Tibial artery (tissue), 4 donors: ENCODE measurements at regions not wholly inside any gene's neighbourhood (a gene's known extent, or its start where the extent isn't known, plus 50 kb on each side); places are given as distances from the start of the nearest gene placed in this dataset.

Source experiments
- DNase-seq, 2 donors: peaks; one replicate each; pipeline ENCODE4 v3.0.0-alpha.2; 2019
- H3K27ac ChIP-seq, 2 donors: fragments of 200-600 bp; sonication (generic) in 1 of 2; 1 replicate in 1 of 2; 2 replicates in 1 of 2; pipeline ENCODE4 v1.5.1; 2018 to 2019; ENCODE audit warnings: mild to moderate bottlenecking in 1 of 2
- H3K27me3 ChIP-seq, 2 donors: fragments of 200-600 bp; sonication (generic) in 1 of 2; one replicate each; pipeline versions ENCODE4 v1.5.1 to v1.6.0; 2016 to 2019
- H3K36me3 ChIP-seq, 3 donors: fragments of 200-600 bp; sonication (generic) in 2 of 3; one replicate each; pipeline ENCODE4 v1.5.1; 2016 to 2019; ENCODE audit warnings: mild to moderate bottlenecking in 2 of 3
- H3K4me1 ChIP-seq, 4 donors: fragments of 200-600 bp; sonication (generic) in 2 of 4; 1 replicate in 3 of 4; 2 replicates in 1 of 4; pipeline ENCODE4 v1.5.1; 2016 to 2019
- H3K4me3 ChIP-seq, 2 donors: fragments of 200-600 bp; sonication (generic) in 1 of 2; 1 replicate in 1 of 2; 2 replicates in 1 of 2; pipeline ENCODE4 v1.5.1; 2018 to 2019; ENCODE audit warnings: mild to moderate bottlenecking in 2 of 2
- H3K9me3 ChIP-seq, 3 donors: fragments of 200-600 bp; sonication (generic) in 1 of 3; one replicate each; pipeline ENCODE4 v1.5.1; 2016 to 2019
- CTCF ChIP-seq, 2 experiments: fragments of 200-600 bp in 1 of 2; fragments of 450-650 bp in 1 of 2; IDR thresholded peaks; one replicate each; pipeline ENCODE4 v1.5.1; 2017 to 2019; ENCODE audit warnings: antibody characterized with exemption in 2 of 2, mild to moderate bottlenecking in 1 of 2, moderate library complexity in 1 of 2
- intact Hi-C: fragments of 100-400 bp; cut with DNase I; formaldehyde crosslinking; loops from one replicate; pipeline ENCODE4 v1.15.0; 2023; ENCODE audit warnings: low total_unique reads

GRCh38 chr16:26189536-26189935, 497.8 kb downstream of the HS3ST4 start:
- Histone ChIP-seq H3K4me1 (no peaks in the 10 kb centered on the region), H3K27me3 (no peaks in the 10 kb centered on the region), H3K27ac (no peak overlapping the region), H3K9me3 (peaks cover 0 to 4% (median 0%) of the 10 kb centered on the region in 3 donors), H3K36me3 (no peaks in the 10 kb centered on the region), H3K4me3 (no peak overlapping the region)
- no peak for DNase-seq
- intact Hi-C loops: no loop called here
- TF ChIP-seq CTCF (IDR thresholded peaks at IDR 0.05): no peak

DNA sequence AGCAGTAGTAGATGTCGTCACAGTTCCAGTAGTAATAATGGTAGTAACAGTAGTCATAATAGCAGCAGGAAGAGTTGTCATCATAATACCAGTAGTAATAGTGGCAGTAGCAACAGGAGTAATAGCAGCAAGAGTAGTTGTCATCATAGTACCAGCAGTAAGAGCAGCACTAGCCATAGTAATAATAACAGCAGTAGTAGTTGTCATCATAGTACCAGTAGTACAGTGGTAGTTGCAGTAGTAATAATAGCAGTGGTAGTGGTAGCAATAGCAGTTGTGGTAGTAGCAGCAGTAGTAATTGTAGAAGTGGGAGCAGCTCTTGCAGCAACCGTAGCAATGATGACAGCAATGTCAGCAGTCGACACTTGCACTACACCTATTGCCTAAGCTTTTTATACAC, 502.8 kb downstream of the HS3ST4 start:
- Histone ChIP-seq H3K36me3 (no peaks in the 10 kb centered on the region), H3K27ac (no peak overlapping the region), H3K27me3 (no peaks in the 10 kb centered on the region), H3K4me1 (no peaks in the 10 kb centered on the region), H3K9me3 (peaks cover 0 to 4% (median 0%) of the 10 kb centered on the region in 3 donors), H3K4me3 (no peak overlapping the region)
- intact Hi-C loops: no loop called here
- DNase-seq: no peak
- TF ChIP-seq CTCF (IDR thresholded peaks at IDR 0.05): no peak

DNA sequence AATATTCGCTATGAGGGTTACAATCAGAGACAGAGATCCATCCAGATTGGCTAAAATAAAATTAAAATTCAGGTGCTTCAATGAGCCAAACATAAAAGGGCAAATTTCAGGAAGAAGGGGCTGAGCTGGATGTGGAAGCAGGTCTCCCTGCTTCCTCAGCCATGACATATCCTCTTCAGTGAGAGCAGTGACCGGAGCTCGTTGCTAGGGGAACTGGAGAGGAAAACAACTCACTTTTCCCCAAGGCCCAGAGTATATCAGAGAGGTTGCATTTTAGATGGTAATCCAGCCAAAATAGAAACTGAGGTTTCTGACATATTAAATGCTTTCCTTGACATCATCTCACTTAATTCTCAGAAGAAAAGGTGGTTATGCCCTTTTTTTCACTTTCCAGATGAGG, 503.5 kb downstream of the HS3ST4 start:
- Histone ChIP-seq H3K4me3 (no peak overlapping the region), H3K36me3 (no peaks in the 10 kb centered on the region), H3K9me3 (peaks cover 0 to 4% (median 0%) of the 10 kb centered on the region in 3 donors), H3K4me1 (no peaks in the 10 kb centered on the region), H3K27me3 (no peaks in the 10 kb centered on the region), H3K27ac (no peak overlapping the region)
- TF ChIP-seq CTCF (IDR thresholded peaks at IDR 0.05): no peak
- intact Hi-C loops: no loop called here
- no peak for DNase-seq

- no peaks in the 10 kb centered on the region for H3K36me3 ChIP-seq
- H3K9me3 ChIP-seq: peaks cover 0 to 4% (median 0%) of the 10 kb centered on the region in 3 donors
- H3K4me1 ChIP-seq: no peaks in the 10 kb centered on the region
- H3K27ac ChIP-seq: no peak overlapping the region
- H3K4me3 ChIP-seq: no peak overlapping the region
- intact Hi-C loops: no loop called here
- TF ChIP-seq CTCF (IDR thresholded peaks at IDR 0.05): no peak
- DNase-seq: no peak
- no peaks in the 10 kb centered on the region for H3K27me3 ChIP-seq
These were observed 504.6 kb downstream of the HS3ST4 start for GRCh38 chr16:26196310-26196709.

- Histone ChIP-seq H3K4me3 (no peak overlapping the region), H3K9me3 (peaks cover 0 to 4% (median 0%) of the 10 kb centered on the region in 3 donors), H3K4me1 (no peaks in the 10 kb centered on the region), H3K36me3 (no peaks in the 10 kb centered on the region), H3K27ac (no peak overlapping the region), H3K27me3 (no peaks in the 10 kb centered on the region)
- no peak for TF ChIP-seq CTCF (IDR thresholded peaks at IDR 0.05)
- no peak for DNase-seq
- intact Hi-C loops: no loop called here
These were observed 505.0 kb downstream of the HS3ST4 start for GRCh38 chr16:26196802-26197201.

GRCh38 chr16:26197707-26198106, 505.9 kb downstream of the HS3ST4 start:
- H3K4me1 ChIP-seq: no peaks in the 10 kb centered on the region
- no peaks in the 10 kb centered on the region for H3K27me3 ChIP-seq
- H3K9me3 ChIP-seq: peaks cover 0 to 4% (median 0%) of the 10 kb centered on the region in 3 donors
- no peaks in the 10 kb centered on the region for H3K36me3 ChIP-seq
- no peak for DNase-seq
- H3K4me3 ChIP-seq: no peak overlapping the region
- intact Hi-C loops: no loop called here
- no peak overlapping the region for H3K27ac ChIP-seq
- TF ChIP-seq CTCF (IDR thresholded peaks at IDR 0.05): no peak
